ENCODE measurements at regions not wholly inside any gene's neighbourhood (a gene's known extent, or its start where the extent isn't known, plus 50 kb on each side); places are given as distances from the start of the nearest gene placed in this dataset.

DNA sequence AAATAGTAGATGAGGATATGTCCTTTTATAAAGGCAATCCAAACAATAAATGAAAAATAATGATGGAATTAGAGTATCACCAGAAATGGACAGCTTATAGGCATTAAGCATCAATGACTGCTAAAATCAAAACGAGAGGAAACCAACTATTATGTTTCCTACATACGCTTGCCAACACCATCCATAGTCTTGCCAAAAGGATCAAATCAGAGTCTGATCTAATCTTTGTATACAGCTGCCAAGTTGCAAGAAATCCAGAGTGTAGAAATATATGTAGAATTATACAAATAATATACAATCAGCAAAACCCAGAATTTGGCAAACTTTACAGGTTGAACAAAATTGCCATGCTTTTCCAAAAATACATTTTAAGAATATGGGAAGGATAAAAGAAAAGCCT, 1661.6 kb downstream of the SLITRK1 start:
- FAIRE-seq (no peak), DNase-seq (ENCODE audit: low read depth, low spot score) (no peak)
- CTCF ChIA-PET: no interaction called here
- Histone ChIP-seq H3K9ac (replicated peaks; ENCODE audit: extremely low read depth, insufficient read depth, low read length) (no peak overlapping the region), H2AFZ (ENCODE audit: low read depth, low read length) (no peak overlapping the region), H3K27me3 (ENCODE audit: control insufficient read depth in 2 of 2, insufficient read depth in 2 of 2, low read length in 2 of 2) (no peaks in the 10 kb centered on the region), H3K4me3 (replicated peaks in 1 of 3; ENCODE audit: insufficient read depth in 1 of 3, low read depth in 1 of 3, low read length in 3 of 3) (no peak overlapping the region), H3K4me1 (ENCODE audit: control insufficient read depth, extremely low read depth, insufficient read depth, low read length) (no peaks in the 10 kb centered on the region), H3K27ac (ENCODE audit: insufficient read depth, low read depth, low read length) (no peak overlapping the region), H3K9me1 (replicated peaks; ENCODE audit: control insufficient read depth, extremely low read depth, insufficient read depth, low read length) (no peaks in the 10 kb centered on the region), H3K9me3 (replicated peaks; ENCODE audit: control insufficient read depth, insufficient read depth, low read length) (peaks cover 3% of the 10 kb centered on the region), H4K20me1 (replicated peaks; ENCODE audit: control insufficient read depth, extremely low read depth, insufficient read depth, low read length) (no peaks in the 10 kb centered on the region), H3K4me2 (ENCODE audit: insufficient read depth, low read length) (no peak overlapping the region), H3K36me3 (ENCODE audit: control insufficient read depth in 2 of 2, extremely low read depth in 1 of 2, insufficient read depth in 2 of 2, low read length in 2 of 2) (no peaks in the 10 kb centered on the region), H3K79me2 (ENCODE audit: control insufficient read depth, insufficient read depth, low read length) (no peaks in the 10 kb centered on the region)
- POLR2A ChIA-PET: no interaction called here
- BruUV-seq (replicated peaks): no TSS peak
- dilution Hi-C loops (cut with MboI; ENCODE audit: extremely low pct_ligation_motif_present, low sequenced_read_pairs): no loop called here
- intact Hi-C loops (cut with micrococcal nuclease): no loop called here
- TF ChIP-seq JUN (IDR thresholded peaks at IDR 0.05; ENCODE audit: borderline replicate concordance, insufficient read depth, insufficient read length, low read depth) (no peak), MYC (IDR thresholded peaks at IDR 0.05; ENCODE audit: low read depth, low read length) (no peak), EZH2 (IDR thresholded peaks at IDR 0.05; ENCODE audit: borderline replicate concordance, low read depth, low read length, severe bottlenecking) (no peak), FOS (IDR thresholded peaks at IDR 0.05; ENCODE audit: borderline replicate concordance, insufficient read depth, low read length) (no peak)
- TF ChIP-seq, protein P1, sequence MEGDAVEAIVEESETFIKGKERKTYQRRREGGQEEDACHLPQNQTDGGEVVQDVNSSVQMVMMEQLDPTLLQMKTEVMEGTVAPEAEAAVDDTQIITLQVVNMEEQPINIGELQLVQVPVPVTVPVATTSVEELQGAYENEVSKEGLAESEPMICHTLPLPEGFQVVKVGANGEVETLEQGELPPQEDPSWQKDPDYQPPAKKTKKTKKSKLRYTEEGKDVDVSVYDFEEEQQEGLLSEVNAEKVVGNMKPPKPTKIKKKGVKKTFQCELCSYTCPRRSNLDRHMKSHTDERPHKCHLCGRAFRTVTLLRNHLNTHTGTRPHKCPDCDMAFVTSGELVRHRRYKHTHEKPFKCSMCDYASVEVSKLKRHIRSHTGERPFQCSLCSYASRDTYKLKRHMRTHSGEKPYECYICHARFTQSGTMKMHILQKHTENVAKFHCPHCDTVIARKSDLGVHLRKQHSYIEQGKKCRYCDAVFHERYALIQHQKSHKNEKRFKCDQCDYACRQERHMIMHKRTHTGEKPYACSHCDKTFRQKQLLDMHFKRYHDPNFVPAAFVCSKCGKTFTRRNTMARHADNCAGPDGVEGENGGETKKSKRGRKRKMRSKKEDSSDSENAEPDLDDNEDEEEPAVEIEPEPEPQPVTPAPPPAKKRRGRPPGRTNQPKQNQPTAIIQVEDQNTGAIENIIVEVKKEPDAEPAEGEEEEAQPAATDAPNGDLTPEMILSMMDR (IDR thresholded peaks at IDR 0.05; ENCODE audit: extremely low read depth in 1 of 2, insufficient read depth in 1 of 2, low read depth in 1 of 2, low read length in 2 of 2): no peak

DNA sequence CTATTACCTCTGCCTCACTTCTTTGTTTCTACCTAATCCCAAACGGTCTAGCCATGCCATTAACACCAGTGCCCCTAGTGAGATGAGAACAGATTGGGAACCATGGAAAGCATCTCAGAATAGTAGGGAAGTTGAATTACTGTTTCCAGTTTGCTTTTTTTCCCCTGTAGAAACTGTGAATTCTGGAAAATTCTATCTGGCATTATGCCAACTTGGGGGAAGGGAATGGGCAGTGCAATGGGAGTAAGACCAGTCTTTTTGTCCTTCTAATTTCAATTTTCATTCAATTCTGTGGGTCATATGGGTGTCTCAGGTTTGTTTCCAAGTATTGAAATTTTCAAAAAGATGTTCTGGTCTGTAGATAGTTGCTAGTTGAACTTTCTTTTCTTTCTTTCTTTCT, 1666.1 kb downstream of the SLITRK1 start:
- no peak for FAIRE-seq
- Histone ChIP-seq H3K4me2 (ENCODE audit: insufficient read depth, low read length) (no peak overlapping the region), H3K79me2 (ENCODE audit: control insufficient read depth, insufficient read depth, low read length) (no peaks in the 10 kb centered on the region), H4K20me1 (replicated peaks; ENCODE audit: control insufficient read depth, extremely low read depth, insufficient read depth, low read length) (no peaks in the 10 kb centered on the region), H3K9ac (replicated peaks; ENCODE audit: extremely low read depth, insufficient read depth, low read length) (no peak overlapping the region), H3K9me1 (replicated peaks; ENCODE audit: control insufficient read depth, extremely low read depth, insufficient read depth, low read length) (no peaks in the 10 kb centered on the region), H2AFZ (ENCODE audit: low read depth, low read length) (no peak overlapping the region), H3K36me3 (ENCODE audit: control insufficient read depth in 2 of 2, extremely low read depth in 1 of 2, insufficient read depth in 2 of 2, low read length in 2 of 2) (no peaks in the 10 kb centered on the region), H3K4me1 (ENCODE audit: control insufficient read depth, extremely low read depth, insufficient read depth, low read length) (no peaks in the 10 kb centered on the region), H3K4me3 (replicated peaks in 1 of 3; ENCODE audit: insufficient read depth in 1 of 3, low read depth in 1 of 3, low read length in 3 of 3) (no peak overlapping the region), H3K27me3 (ENCODE audit: control insufficient read depth in 2 of 2, insufficient read depth in 2 of 2, low read length in 2 of 2) (no peaks in the 10 kb centered on the region), H3K9me3 (replicated peaks; ENCODE audit: control insufficient read depth, insufficient read depth, low read length) (peaks cover 3% of the 10 kb centered on the region), H3K27ac (ENCODE audit: insufficient read depth, low read depth, low read length) (no peak overlapping the region)
- DNase-seq (ENCODE audit: low read depth, low spot score): no peak
- ChIA-PET CTCF (no interaction called here), POLR2A (no interaction called here)
- no peak for TF ChIP-seq FOS (IDR thresholded peaks at IDR 0.05; ENCODE audit: borderline replicate concordance, insufficient read depth, low read length)
- TF ChIP-seq, protein P2, sequence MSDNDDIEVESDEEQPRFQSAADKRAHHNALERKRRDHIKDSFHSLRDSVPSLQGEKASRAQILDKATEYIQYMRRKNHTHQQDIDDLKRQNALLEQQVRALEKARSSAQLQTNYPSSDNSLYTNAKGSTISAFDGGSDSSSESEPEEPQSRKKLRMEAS (IDR thresholded peaks at IDR 0.05; ENCODE audit: insufficient read depth, insufficient read length): no peak
- no peak for TF ChIP-seq EZH2 (IDR thresholded peaks at IDR 0.05; ENCODE audit: borderline replicate concordance, low read depth, low read length, severe bottlenecking)
- no peak for TF ChIP-seq JUN (IDR thresholded peaks at IDR 0.05; ENCODE audit: borderline replicate concordance, insufficient read depth, insufficient read length, low read depth)
- TF ChIP-seq GATA2 (IDR thresholded peaks at IDR 0.05; ENCODE audit: insufficient read depth, insufficient read length, low read depth, low read length): no peak
- no peak for TF ChIP-seq MYC (IDR thresholded peaks at IDR 0.05; ENCODE audit: low read depth, low read length)
- TF ChIP-seq POLR2A (IDR thresholded peaks at IDR 0.05; ENCODE audit: low read depth, low read length): no peak
- no peak for TF ChIP-seq POLR2AphosphoS5 (IDR thresholded peaks at IDR 0.05; ENCODE audit: insufficient read depth, low read depth, low read length)
- TF ChIP-seq, protein P1 (IDR thresholded peaks at IDR 0.05; ENCODE audit: extremely low read depth in 1 of 2, insufficient read depth in 1 of 2, low read depth in 1 of 2, low read length in 2 of 2): no peak
- no TSS peak for BruUV-seq (replicated peaks)
- intact Hi-C loops (cut with micrococcal nuclease) (no loop called here), dilution Hi-C loops (cut with MboI; ENCODE audit: extremely low pct_ligation_motif_present, low sequenced_read_pairs) (no loop called here)

All from endothelial cell of umbilical vein (primary cell).